Panc1 (cell line): ENCODE measurements at regions not wholly inside any gene's neighbourhood (a gene's known extent, or its start where the extent isn't known, plus 50 kb on each side); places are given as distances from the start of the nearest gene placed in this dataset.

ENCODE experiments used
- ATAC-seq: fragments of 200-7000 bp; cut with Tn5 transposase; 2 replicates; pipeline ENCODE4 v1.9.1; 2020; ENCODE audit warnings: mild to moderate bottlenecking, moderate library complexity
- BruUV-seq: library from RNA; stranded (reverse); fragments of 400-500 nt; replicated peaks from 2 replicates; lab custom pipeline; 2021; lab: Mats Ljungman, UMichigan
- CTCF ChIA-PET: fragments of 300-600 bp; sonication (Branson Sonifier 250); formaldehyde crosslinking; loops from one replicate; lab custom pipeline; 2022; ENCODE audit warnings: antibody characterized with exemption; lab: Charles Lee
- POLR2A ChIA-PET: fragments of 300-600 bp; sonication (Branson Sonifier 250); formaldehyde crosslinking; loops from one replicate; lab custom pipeline; 2022; ENCODE audit warnings: antibody characterized with exemption; lab: Charles Lee
- DNase-seq: peaks from one replicate; pipeline ENCODE4 v3.0.0-alpha.2; 2010; ENCODE audit warnings: low read depth, low spot score
- H3K27ac ChIP-seq: 2 replicates; pipeline ENCODE4 v1.5.1; 2011; ENCODE audit warnings: mild to moderate bottlenecking, low read length, inconsistent platforms
- H3K27me3 ChIP-seq: fragments of 200-500 bp; sonication (Bioruptor generic); 2 replicates; pipeline ENCODE4 v1.6.0; 2014; ENCODE audit warnings: low read length, inconsistent platforms; ENCODE audit not compliant: control insufficient read depth, insufficient read depth
- H3K36me3 ChIP-seq: fragments of 200-500 bp; sonication (Bioruptor generic); 2 replicates; pipeline ENCODE4 v1.5.1; 2014; ENCODE audit warnings: inconsistent platforms, mild to moderate bottlenecking, low read length, moderate library complexity; ENCODE audit not compliant: control insufficient read depth, insufficient read depth
- H3K4me1 ChIP-seq: 2 replicates; pipeline ENCODE4 v1.5.1; 2011; ENCODE audit warnings: inconsistent platforms, mild to moderate bottlenecking, low read length, moderate library complexity; ENCODE audit not compliant: control insufficient read depth, insufficient read depth
- H3K4me3 ChIP-seq, 2 experiments: 2 replicates each; pipeline ENCODE4 v1.5.1; 2011 to 2012; ENCODE audit warnings: low read depth in 2 of 2, low read length in 2 of 2, mild to moderate bottlenecking in 2 of 2, inconsistent platforms in 1 of 2, moderate library complexity in 1 of 2
- H3K9me3 ChIP-seq: fragments of 200-500 bp; sonication (Bioruptor generic); 2 replicates; pipeline ENCODE4 v1.5.1; 2014; ENCODE audit warnings: low read depth, mild to moderate bottlenecking, inconsistent platforms, low read length, moderate library complexity; ENCODE audit not compliant: control insufficient read depth, insufficient read depth
- POLR2AphosphoS5 ChIP-seq: IDR thresholded peaks from 2 replicates; pipeline ENCODE4 v1.6.1; 2012; ENCODE audit warnings: mild to moderate bottlenecking, low read depth, low read length, moderate library complexity
- SIN3A ChIP-seq: IDR thresholded peaks from 2 replicates; pipeline ENCODE4 v1.6.1; 2012; ENCODE audit warnings: low read depth, mild to moderate bottlenecking, low read length, moderate library complexity, borderline replicate concordance; ENCODE audit not compliant: insufficient read depth
- TCF7L2 ChIP-seq: IDR thresholded peaks from 2 replicates; pipeline ENCODE4 v1.6.1; 2011; ENCODE audit warnings: mild to moderate bottlenecking, low read depth, low read length, inconsistent platforms
- in situ Hi-C: cut with HindIII; loops from 2 replicates; pipeline ENCODE4 v1.10.0; 2016; ENCODE audit warnings: low sequenced_read_pairs, low pct_unique_long_range_greater_than_20kb
- intact Hi-C: fragments of 100-400 bp; cut with micrococcal nuclease; formaldehyde crosslinking; loops from one replicate; pipeline ENCODE4 v1.10.0; 2022; ENCODE audit not compliant: unreplicated experiment
- TF ChIP-seq, protein P1 (sequence below): fragments of 450-650 bp; IDR thresholded peaks from 2 replicates; pipeline ENCODE4 v1.5.1; 2017; ENCODE audit warnings: mild to moderate bottlenecking
- TF ChIP-seq, protein P2 (sequence below), 2 experiments: IDR thresholded peaks; 2 replicates each; pipeline ENCODE4 v1.6.1; 2011 to 2012; ENCODE audit warnings: low read depth in 2 of 2, control low read depth in 1 of 2, low read length in 1 of 2, mild to moderate bottlenecking in 1 of 2, moderate library complexity in 1 of 2; ENCODE audit not compliant: insufficient read depth in 1 of 2

DNA sequence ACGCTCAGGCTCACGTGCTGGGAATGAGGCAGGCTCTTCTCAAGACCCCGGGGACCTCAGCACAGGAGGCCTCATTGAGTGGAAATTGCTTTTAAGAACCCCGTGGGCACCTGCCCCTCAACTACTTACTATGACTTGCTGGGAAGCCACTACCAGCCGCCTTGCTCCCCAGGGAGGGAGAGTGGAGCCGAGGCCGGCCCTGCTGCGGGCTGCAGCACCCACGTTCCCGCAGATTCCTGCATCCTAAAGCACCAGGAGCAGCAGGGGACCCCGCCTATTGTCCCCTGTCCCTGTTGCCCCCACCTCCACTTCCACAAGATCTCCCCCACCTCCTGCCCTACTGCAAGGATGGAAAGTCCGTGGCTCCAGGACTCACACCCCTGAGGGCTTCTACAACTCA lies 541.6 kb upstream of the PFKP start:
- no peaks in the 10 kb centered on the region for H3K36me3 ChIP-seq
- H3K4me3 ChIP-seq, result no peak overlapping the region
- no peaks in the 10 kb centered on the region for H3K4me1 ChIP-seq
- ATAC-seq (no peak), DNase-seq (no peak)
- no peaks in the 10 kb centered on the region for H3K9me3 ChIP-seq
- ChIA-PET POLR2A (no interaction called here), CTCF (interaction anchor here (0.5 kb wide), 1 partner anchor 9 kb away, joined by 12 read pairs; no protein-coding TSS in a partner anchor)
- BruUV-seq, result no TSS peak
- H3K27me3 ChIP-seq, result no peaks in the 10 kb centered on the region
- no peak for TF ChIP-seq SIN3A
- no peak for TF ChIP-seq TCF7L2
- TF ChIP-seq, protein P1, sequence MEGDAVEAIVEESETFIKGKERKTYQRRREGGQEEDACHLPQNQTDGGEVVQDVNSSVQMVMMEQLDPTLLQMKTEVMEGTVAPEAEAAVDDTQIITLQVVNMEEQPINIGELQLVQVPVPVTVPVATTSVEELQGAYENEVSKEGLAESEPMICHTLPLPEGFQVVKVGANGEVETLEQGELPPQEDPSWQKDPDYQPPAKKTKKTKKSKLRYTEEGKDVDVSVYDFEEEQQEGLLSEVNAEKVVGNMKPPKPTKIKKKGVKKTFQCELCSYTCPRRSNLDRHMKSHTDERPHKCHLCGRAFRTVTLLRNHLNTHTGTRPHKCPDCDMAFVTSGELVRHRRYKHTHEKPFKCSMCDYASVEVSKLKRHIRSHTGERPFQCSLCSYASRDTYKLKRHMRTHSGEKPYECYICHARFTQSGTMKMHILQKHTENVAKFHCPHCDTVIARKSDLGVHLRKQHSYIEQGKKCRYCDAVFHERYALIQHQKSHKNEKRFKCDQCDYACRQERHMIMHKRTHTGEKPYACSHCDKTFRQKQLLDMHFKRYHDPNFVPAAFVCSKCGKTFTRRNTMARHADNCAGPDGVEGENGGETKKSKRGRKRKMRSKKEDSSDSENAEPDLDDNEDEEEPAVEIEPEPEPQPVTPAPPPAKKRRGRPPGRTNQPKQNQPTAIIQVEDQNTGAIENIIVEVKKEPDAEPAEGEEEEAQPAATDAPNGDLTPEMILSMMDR, result no peak
- no peak for TF ChIP-seq POLR2AphosphoS5
- TF ChIP-seq, protein P2, sequence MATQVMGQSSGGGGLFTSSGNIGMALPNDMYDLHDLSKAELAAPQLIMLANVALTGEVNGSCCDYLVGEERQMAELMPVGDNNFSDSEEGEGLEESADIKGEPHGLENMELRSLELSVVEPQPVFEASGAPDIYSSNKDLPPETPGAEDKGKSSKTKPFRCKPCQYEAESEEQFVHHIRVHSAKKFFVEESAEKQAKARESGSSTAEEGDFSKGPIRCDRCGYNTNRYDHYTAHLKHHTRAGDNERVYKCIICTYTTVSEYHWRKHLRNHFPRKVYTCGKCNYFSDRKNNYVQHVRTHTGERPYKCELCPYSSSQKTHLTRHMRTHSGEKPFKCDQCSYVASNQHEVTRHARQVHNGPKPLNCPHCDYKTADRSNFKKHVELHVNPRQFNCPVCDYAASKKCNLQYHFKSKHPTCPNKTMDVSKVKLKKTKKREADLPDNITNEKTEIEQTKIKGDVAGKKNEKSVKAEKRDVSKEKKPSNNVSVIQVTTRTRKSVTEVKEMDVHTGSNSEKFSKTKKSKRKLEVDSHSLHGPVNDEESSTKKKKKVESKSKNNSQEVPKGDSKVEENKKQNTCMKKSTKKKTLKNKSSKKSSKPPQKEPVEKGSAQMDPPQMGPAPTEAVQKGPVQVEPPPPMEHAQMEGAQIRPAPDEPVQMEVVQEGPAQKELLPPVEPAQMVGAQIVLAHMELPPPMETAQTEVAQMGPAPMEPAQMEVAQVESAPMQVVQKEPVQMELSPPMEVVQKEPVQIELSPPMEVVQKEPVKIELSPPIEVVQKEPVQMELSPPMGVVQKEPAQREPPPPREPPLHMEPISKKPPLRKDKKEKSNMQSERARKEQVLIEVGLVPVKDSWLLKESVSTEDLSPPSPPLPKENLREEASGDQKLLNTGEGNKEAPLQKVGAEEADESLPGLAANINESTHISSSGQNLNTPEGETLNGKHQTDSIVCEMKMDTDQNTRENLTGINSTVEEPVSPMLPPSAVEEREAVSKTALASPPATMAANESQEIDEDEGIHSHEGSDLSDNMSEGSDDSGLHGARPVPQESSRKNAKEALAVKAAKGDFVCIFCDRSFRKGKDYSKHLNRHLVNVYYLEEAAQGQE (IDR thresholded peaks at IDR 0.05; ENCODE audit: insufficient read depth in 1 of 2, low read depth in 2 of 2, low read length in 1 of 2), result no peak
- H3K27ac ChIP-seq, result no peak overlapping the region
- intact Hi-C loops (no loop called here), in situ Hi-C loops (no loop called here)

DNA sequence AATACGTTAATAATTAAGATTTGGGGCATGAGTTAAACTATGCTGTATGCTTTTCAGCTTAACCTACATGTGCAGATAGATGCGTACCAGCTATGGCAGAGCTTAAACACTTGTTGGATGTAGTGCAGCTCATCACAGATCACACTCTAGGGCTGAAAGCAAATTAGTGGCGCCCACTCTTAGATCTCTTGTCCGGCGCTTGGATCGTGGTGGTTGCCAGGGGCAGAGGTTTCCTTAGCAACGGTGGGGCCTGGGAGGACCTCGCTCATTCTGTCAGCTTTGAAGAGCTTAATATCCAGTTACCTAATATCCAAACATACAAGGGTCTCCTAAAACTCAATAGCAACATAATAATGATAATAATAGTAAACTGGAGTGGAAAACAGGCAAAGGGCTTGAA lies 548.2 kb upstream of the PFKP start:
- intact Hi-C loops, result no loop called here
- CTCF ChIA-PET, result no interaction called here
- ATAC-seq, result no peak

More for the DNA sequence above, 548.2 kb upstream of the PFKP start:
- Histone ChIP-seq H3K9me3 (no peaks in the 10 kb centered on the region), H3K4me3 (no peak overlapping the region), H3K4me1 (no peaks in the 10 kb centered on the region), H3K36me3 (no peaks in the 10 kb centered on the region), H3K27me3 (no peaks in the 10 kb centered on the region), H3K27ac (no peak overlapping the region)
- POLR2A ChIA-PET, result no interaction called here
- TF ChIP-seq POLR2AphosphoS5, result no peak
- TF ChIP-seq TCF7L2, result no peak
- no peak for TF ChIP-seq SIN3A
- TF ChIP-seq, protein P2 (IDR thresholded peaks at IDR 0.05; ENCODE audit: insufficient read depth in 1 of 2, low read depth in 2 of 2, low read length in 1 of 2), result no peak
- TF ChIP-seq, protein P1, result no peak
- no TSS peak for BruUV-seq
- DNase-seq, result no peak
- in situ Hi-C loops, result no loop called here
